Breast epithelium (tissue), 3 donors: ENCODE measurements at regions not wholly inside any gene's neighbourhood (a gene's known extent, or its start where the extent isn't known, plus 50 kb on each side); places are given as distances from the start of the nearest gene placed in this dataset.

Experiments used
- CTCF ChIP-seq, 3 donors: fragments of 450-650 bp; IDR thresholded peaks; one replicate each; pipeline ENCODE4 v1.5.1; 2016 to 2017; ENCODE audit warnings: antibody characterized with exemption in 3 of 3, mild to moderate bottlenecking in 3 of 3, moderate library complexity in 3 of 3
- POLR2A ChIP-seq: fragments of 450-650 bp; IDR thresholded peaks from one replicate; pipeline ENCODE4 v1.6.1; 2016; ENCODE audit warnings: antibody characterized with exemption, mild to moderate bottlenecking, moderate library complexity

GRCh38 chr4:167379076-167379835 is 145.0 kb upstream of the SPOCK3 start:
- TF ChIP-seq CTCF (IDR thresholded peaks at IDR 0.05) (no peak), POLR2A (no peak)
